HG03066 (cell line): ENCODE measurements at regions not wholly inside any gene's neighbourhood (a gene's known extent, or its start where the extent isn't known, plus 50 kb on each side); places are given as distances from the start of the nearest gene placed in this dataset.
"Not testable (repeated sequence)": the region's sequence is repeated elsewhere in the genome, so short reads cannot be mapped to it uniquely, and the experiment has no call there.

Experiments used
- ATAC-seq: cut with Tn5 transposase; IDR thresholded peaks from one replicate; pipeline ENCODE4 v1.9.1; 2021; ENCODE audit warnings: low read depth; ENCODE audit not compliant: unreplicated experiment

- ATAC-seq, result not testable (repeated sequence)
Observed at GRCh38 chr1:146654763-146655162, 283.4 kb upstream of the NBPF12 start.

GRCh38 chr1:146645978-146646604, 292.0 kb upstream of the NBPF12 start:
- ATAC-seq, result not testable (repeated sequence)

- ATAC-seq, result not testable (repeated sequence)
Observed at GRCh38 chr1:146641534-146641933, 296.6 kb upstream of the NBPF12 start.

GRCh38 chr1:146640671-146641070, 297.5 kb upstream of the NBPF12 start:
- not testable (repeated sequence) for ATAC-seq

GRCh38 chr1:146630302-146630701, 307.8 kb upstream of the NBPF12 start:
- ATAC-seq, result not testable (repeated sequence)

GRCh38 chr1:146618582-146618981, 319.5 kb upstream of the NBPF12 start:
- not testable (repeated sequence) for ATAC-seq

- ATAC-seq, result not testable (repeated sequence)
Observed at GRCh38 chr1:146604681-146605080, 333.4 kb upstream of the NBPF12 start.

GRCh38 chr1:146600720-146601307, 337.3 kb upstream of the NBPF12 start:
- ATAC-seq, result not testable (repeated sequence)

- not testable (repeated sequence) for ATAC-seq
Observed at GRCh38 chr1:146599906-146600305, 338.2 kb upstream of the NBPF12 start.

- ATAC-seq, result not testable (repeated sequence)
Observed at GRCh38 chr1:146581229-146581628, 352.4 kb upstream of the NOTCH2NLA start.

- ATAC-seq, result not testable (repeated sequence)
Observed at GRCh38 chr1:146567541-146567940, 338.7 kb upstream of the NOTCH2NLA start.

GRCh38 chr1:146558032-146558431, 329.2 kb upstream of the NOTCH2NLA start:
- not testable (repeated sequence) for ATAC-seq

- ATAC-seq, result not testable (repeated sequence)
Observed at GRCh38 chr1:146556405-146556804, 327.6 kb upstream of the NOTCH2NLA start.

- not testable (repeated sequence) for ATAC-seq
Observed at GRCh38 chr1:146552414-146552813, 323.6 kb upstream of the NOTCH2NLA start.

GRCh38 chr1:146548684-146549083, 319.9 kb upstream of the NOTCH2NLA start:
- ATAC-seq, result not testable (repeated sequence)

GRCh38 chr1:146546189-146546588, 317.4 kb upstream of the NOTCH2NLA start:
- not testable (repeated sequence) for ATAC-seq

GRCh38 chr1:146537775-146538373, 309.1 kb upstream of the NOTCH2NLA start:
- ATAC-seq, result not testable (repeated sequence)

GRCh38 chr1:146536028-146536427, 307.2 kb upstream of the NOTCH2NLA start:
- ATAC-seq, result not testable (repeated sequence)

GRCh38 chr1:146535575-146535974, 306.8 kb upstream of the NOTCH2NLA start:
- ATAC-seq, result not testable (repeated sequence)

- not testable (repeated sequence) for ATAC-seq
Observed at GRCh38 chr1:146530958-146531357, 302.1 kb upstream of the NOTCH2NLA start.

- ATAC-seq, result not testable (repeated sequence)
Observed at GRCh38 chr1:146522812-146523211, 294.0 kb upstream of the NOTCH2NLA start.

- not testable (repeated sequence) for ATAC-seq
Observed at GRCh38 chr1:146522345-146522744, 293.5 kb upstream of the NOTCH2NLA start.
